Stimulated activated naive CD8-positive, alpha-beta T cell treated with anti-CD3 and anti-CD28 coated beads, Interleukin-15, Interleukin-2, amounts not matched to agents 100 U/mL and 50 U/mL, for 24 hours (primary cell): ENCODE measurements at regions not wholly inside any gene's neighbourhood (a gene's known extent, or its start where the extent isn't known, plus 50 kb on each side); places are given as distances from the start of the nearest gene placed in this dataset.

ENCODE experiments used
- ATAC-seq: fragments of 150-1000 bp; cut with Tn5 transposase; one replicate; pipeline ENCODE4 v1.10.0; 2021
- DNase-seq: peaks from one replicate; pipeline ENCODE4 v3.0.0; 2021

GRCh38 chr7:27462575-27463270 lies 200.0 kb downstream of the HIBADH start:
- no peak for ATAC-seq
- no peak for DNase-seq

DNA sequence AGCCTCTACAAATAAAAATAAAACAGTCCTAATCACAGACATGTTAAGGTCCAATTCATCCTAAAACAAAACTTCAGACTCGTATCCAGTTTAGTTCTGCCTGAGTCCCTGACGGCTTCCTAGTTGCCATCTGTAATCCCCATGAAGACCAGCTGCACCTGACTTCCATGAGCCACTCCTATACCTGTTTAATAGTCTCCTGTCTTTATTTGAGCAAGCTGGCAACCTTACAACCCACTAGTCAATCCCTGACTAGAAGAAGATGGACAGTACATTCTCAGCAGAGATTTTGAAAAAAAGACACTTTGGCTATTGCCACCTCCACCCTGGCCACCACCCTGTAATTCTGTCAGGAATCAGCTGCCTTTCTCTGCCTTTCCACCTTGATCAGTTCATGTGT lies 197.7 kb downstream of the HIBADH start:
- DNase-seq (no peak), ATAC-seq (no peak)

DNA sequence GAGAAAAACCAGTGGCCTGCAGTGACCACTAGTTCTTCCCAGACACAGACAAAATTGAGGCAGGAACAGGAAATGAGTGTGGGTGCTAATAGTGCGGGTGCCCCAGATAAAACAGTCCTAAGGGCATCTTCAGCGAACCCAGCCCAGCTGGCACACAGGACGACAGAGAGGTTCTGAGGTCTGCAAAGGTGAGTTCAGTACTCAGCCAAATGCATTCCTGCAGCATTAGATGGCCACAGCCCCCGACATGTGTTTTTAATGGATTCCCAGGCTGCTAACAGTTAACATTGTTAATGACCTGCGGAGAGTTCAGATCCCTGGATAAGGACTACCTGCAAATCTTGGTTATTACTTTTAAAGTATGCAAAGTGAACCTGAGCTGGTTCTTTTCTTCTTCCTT lies 196.0 kb downstream of the HIBADH start:
- no peak for DNase-seq
- no peak for ATAC-seq

GRCh38 chr7:27472043-27472442 lies 190.6 kb downstream of the HIBADH start:
- no peak for DNase-seq

More at GRCh38 chr7:27472043-27472442, 190.6 kb downstream of the HIBADH start:
- ATAC-seq: no peak
